Thyroid gland (tissue), 4 donors: ENCODE measurements at regions not wholly inside any gene's neighbourhood (a gene's known extent, or its start where the extent isn't known, plus 50 kb on each side); places are given as distances from the start of the nearest gene placed in this dataset.

ENCODE experiments used
- POLR2A ChIP-seq, 2 donors: fragments of 450-650 bp; IDR thresholded peaks; one replicate each; pipeline ENCODE4 v1.6.1; 2017; ENCODE audit warnings: antibody characterized with exemption in 2 of 2, mild to moderate bottlenecking in 2 of 2, moderate library complexity in 1 of 2
- TF ChIP-seq, protein P1 (sequence below), 6 experiments: fragments of 200-600 bp in 3 of 6; fragments of 450-650 bp in 3 of 6; sonication (generic) in 3 of 6; IDR thresholded peaks; one replicate each; pipeline ENCODE4 v1.5.1; 2016 to 2019; ENCODE audit warnings: antibody characterized with exemption in 6 of 6, mild to moderate bottlenecking in 2 of 6, inconsistent platforms in 1 of 6, moderate library complexity in 1 of 6

DNA sequence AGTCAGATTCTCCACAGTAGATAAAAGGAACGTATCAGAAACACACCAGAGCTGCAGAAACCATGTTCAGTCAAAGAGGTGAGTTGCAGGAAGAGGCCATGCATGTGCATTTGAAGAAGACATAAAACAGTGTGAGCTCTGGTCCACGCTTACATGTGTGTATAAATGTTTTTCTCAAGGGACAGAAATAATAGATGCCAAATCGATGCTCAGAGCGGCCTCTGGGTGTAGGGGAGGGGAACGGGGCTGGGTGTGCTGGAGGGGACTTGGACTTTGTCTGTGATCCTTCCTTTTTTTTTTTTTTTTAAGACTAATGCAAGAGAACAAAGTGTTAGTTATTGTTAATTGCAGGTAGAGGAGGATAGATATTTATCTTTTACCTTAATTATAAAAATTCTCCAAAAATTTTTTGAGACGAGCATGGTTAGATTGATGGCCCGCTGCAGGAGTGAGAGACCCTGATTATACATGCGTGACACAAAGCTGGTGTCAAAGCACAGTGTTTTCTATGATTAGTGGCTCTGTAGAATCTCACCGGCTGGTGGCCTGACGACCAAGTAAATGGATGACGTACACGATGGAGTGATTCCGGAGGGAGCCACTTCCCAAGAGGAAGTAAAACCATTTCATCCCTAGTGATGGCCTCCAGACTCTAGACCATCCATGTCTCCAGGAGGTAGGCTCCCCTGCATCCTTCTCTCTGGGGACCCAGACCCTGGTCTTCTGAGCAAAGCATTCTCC is 240.2 kb downstream of the ENGASE start:
- TF ChIP-seq, protein P1, sequence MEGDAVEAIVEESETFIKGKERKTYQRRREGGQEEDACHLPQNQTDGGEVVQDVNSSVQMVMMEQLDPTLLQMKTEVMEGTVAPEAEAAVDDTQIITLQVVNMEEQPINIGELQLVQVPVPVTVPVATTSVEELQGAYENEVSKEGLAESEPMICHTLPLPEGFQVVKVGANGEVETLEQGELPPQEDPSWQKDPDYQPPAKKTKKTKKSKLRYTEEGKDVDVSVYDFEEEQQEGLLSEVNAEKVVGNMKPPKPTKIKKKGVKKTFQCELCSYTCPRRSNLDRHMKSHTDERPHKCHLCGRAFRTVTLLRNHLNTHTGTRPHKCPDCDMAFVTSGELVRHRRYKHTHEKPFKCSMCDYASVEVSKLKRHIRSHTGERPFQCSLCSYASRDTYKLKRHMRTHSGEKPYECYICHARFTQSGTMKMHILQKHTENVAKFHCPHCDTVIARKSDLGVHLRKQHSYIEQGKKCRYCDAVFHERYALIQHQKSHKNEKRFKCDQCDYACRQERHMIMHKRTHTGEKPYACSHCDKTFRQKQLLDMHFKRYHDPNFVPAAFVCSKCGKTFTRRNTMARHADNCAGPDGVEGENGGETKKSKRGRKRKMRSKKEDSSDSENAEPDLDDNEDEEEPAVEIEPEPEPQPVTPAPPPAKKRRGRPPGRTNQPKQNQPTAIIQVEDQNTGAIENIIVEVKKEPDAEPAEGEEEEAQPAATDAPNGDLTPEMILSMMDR (IDR thresholded peaks at IDR 0.05): no peak
- TF ChIP-seq POLR2A (IDR thresholded peaks at IDR 0.05): no peak
